Dermis microvascular lymphatic vessel endothelial cell (primary cell): ENCODE measurements at regions not wholly inside any gene's neighbourhood (a gene's known extent, or its start where the extent isn't known, plus 50 kb on each side); places are given as distances from the start of the nearest gene placed in this dataset.

ENCODE experiments used
- DNase-seq, 2 donors: peaks; one replicate each; pipeline versions ENCODE4 v3.0.0 to v3.0.0-alpha.2; 2010; ENCODE audit warnings: low read depth in 2 of 2

- no peak for DNase-seq
Measured at GRCh38 chr1:186557147-186557777, 96.3 kb upstream of the PDC start.

- no peak for DNase-seq
Measured at GRCh38 chr1:186550832-186551231, 89.9 kb upstream of the PDC start.

- no peak for DNase-seq
Measured at GRCh38 chr1:186541003-186541402, 80.1 kb upstream of the PDC start.

- DNase-seq = no peak
Measured at GRCh38 chr1:186540521-186540920, 79.6 kb upstream of the PDC start.

- DNase-seq = no peak
Measured at GRCh38 chr1:186536273-186536890, 75.5 kb upstream of the PDC start.

GRCh38 chr1:186535388-186536133, 74.6 kb upstream of the PDC start:
- peak; percentile 7 to 91 for DNase-seq

GRCh38 chr1:186534401-186534800, 73.5 kb upstream of the PDC start:
- DNase-seq = peak in 1 of 2 donors; percentile 17

GRCh38 chr1:186532466-186532865, 71.6 kb upstream of the PDC start:
- DNase-seq = no peak

GRCh38 chr1:186531561-186532165, 70.7 kb upstream of the PDC start:
- DNase-seq = no peak

GRCh38 chr1:186530109-186530508, 69.2 kb upstream of the PDC start:
- DNase-seq = no peak

- peak in 1 of 2 donors; percentile 45 for DNase-seq
Measured at GRCh38 chr1:186519982-186520381, 59.1 kb upstream of the PDC start.

GRCh38 chr1:186518822-186519381, 58.0 kb upstream of the PDC start:
- DNase-seq = no peak

- DNase-seq = peak in 1 of 2 donors; percentile 17
Measured at GRCh38 chr1:186518395-186518794, 57.5 kb upstream of the PDC start.

- DNase-seq = no peak
Measured at GRCh38 chr1:186514367-186514766, 53.5 kb upstream of the PDC start.

GRCh38 chr1:186513526-186513925, 52.6 kb upstream of the PDC start:
- DNase-seq = no peak

- no peak for DNase-seq
Measured at GRCh38 chr1:186512698-186513457, 52.0 kb upstream of the PDC start.

- no peak for DNase-seq
Measured at GRCh38 chr1:186511761-186512637, 51.1 kb upstream of the PDC start.
